GM23338 (cell line): ENCODE measurements at regions not wholly inside any gene's neighbourhood (a gene's known extent, or its start where the extent isn't known, plus 50 kb on each side); places are given as distances from the start of the nearest gene placed in this dataset.

Source experiments
- ATAC-seq: fragments of 200-7000 bp; cut with Tn5 transposase; 3 replicates; pipeline ENCODE4 v1.9.1; 2020
- DNase-seq: peaks from one replicate; pipeline ENCODE4 v3.0.0-alpha.2; 2015; ENCODE audit warnings: low spot score
- H2AFZ ChIP-seq: fragments of 200-600 bp; sonication (generic); 2 replicates; pipeline ENCODE4 v1.8.0; 2016; ENCODE audit warnings: antibody characterized with exemption, mild to moderate bottlenecking, moderate library complexity
- H3F3A ChIP-seq: fragments of 200-600 bp; sonication (generic); replicated peaks from 2 replicates; pipeline ENCODE4 v1.8.0; 2017; ENCODE audit warnings: antibody characterized with exemption, mixed run types, low read depth
- H3K27ac ChIP-seq: fragments of 200-600 bp; sonication (generic); 2 replicates; pipeline ENCODE4 v1.6.1; 2016; ENCODE audit warnings: low read depth
- H3K27me3 ChIP-seq: fragments of 200-600 bp; sonication (generic); 2 replicates; pipeline ENCODE4 v1.8.0; 2016; ENCODE audit warnings: mild to moderate bottlenecking, mixed run types, moderate library complexity; ENCODE audit not compliant: insufficient read depth
- H3K36me3 ChIP-seq: fragments of 200-600 bp; sonication (generic); 2 replicates; pipeline ENCODE4 v1.8.0; 2016; ENCODE audit warnings: mild to moderate bottlenecking; ENCODE audit not compliant: insufficient read depth
- H3K4me1 ChIP-seq: fragments of 200-600 bp; sonication (generic); 2 replicates; pipeline ENCODE4 v1.8.0; 2016; ENCODE audit warnings: mild to moderate bottlenecking, moderate library complexity; ENCODE audit not compliant: insufficient read depth
- H3K4me2 ChIP-seq: fragments of 200-600 bp; sonication (generic); 2 replicates; pipeline ENCODE4 v1.7.1; 2017; ENCODE audit warnings: mixed run types
- H3K4me3 ChIP-seq: fragments of 200-600 bp; sonication (generic); 2 replicates; pipeline ENCODE4 v1.6.1; 2016; ENCODE audit warnings: mixed run types
- H3K79me2 ChIP-seq: fragments of 200-600 bp; sonication (generic); replicated peaks from 2 replicates; pipeline ENCODE4 v1.8.0; 2017; ENCODE audit warnings: mild to moderate bottlenecking; ENCODE audit not compliant: insufficient read depth
- H3K9me2 ChIP-seq: fragments of 200-600 bp; sonication (generic); 2 replicates; pipeline ENCODE4 v1.8.0; 2017; ENCODE audit not compliant: insufficient read depth
- H4K20me1 ChIP-seq: fragments of 200-600 bp; sonication (generic); replicated peaks from 2 replicates; pipeline ENCODE4 v1.8.0; 2017; ENCODE audit warnings: mild to moderate bottlenecking; ENCODE audit not compliant: insufficient read depth
- H3K27ac Mint-ChIP-seq: 2 replicates; pipeline ENCODE4 v1.8.0; 2020; ENCODE audit warnings: inconsistent platforms, mild to moderate bottlenecking, moderate library complexity, mixed read lengths
- H3K27me3 Mint-ChIP-seq: 3 replicates; pipeline ENCODE4 v1.8.0; 2022; ENCODE audit warnings: low read depth, mild to moderate bottlenecking, moderate library complexity, mixed read lengths, inconsistent platforms; ENCODE audit not compliant: insufficient read depth, poor library complexity
- H3K36me3 Mint-ChIP-seq: 3 replicates; pipeline ENCODE4 v1.8.0; 2021; ENCODE audit warnings: low read depth, mild to moderate bottlenecking, inconsistent platforms, moderate library complexity, mixed read lengths
- H3K4me1 Mint-ChIP-seq: 3 replicates; pipeline ENCODE4 v1.8.0; 2020; ENCODE audit warnings: mild to moderate bottlenecking, inconsistent platforms, mixed read lengths
- H3K4me3 Mint-ChIP-seq: 3 replicates; pipeline ENCODE4 v1.8.0; 2021; ENCODE audit warnings: moderate library complexity, mild to moderate bottlenecking, inconsistent platforms, mixed read lengths
- H3K9me3 Mint-ChIP-seq: 3 replicates; pipeline ENCODE4 v1.8.0; 2020; ENCODE audit warnings: moderate library complexity, mild to moderate bottlenecking, inconsistent platforms, mixed read lengths
- CREB1 ChIP-seq: fragments of 250-450 bp; sonication (Bioruptor Pico); IDR thresholded peaks from 2 replicates; pipeline ENCODE4 v1.5.0; 2020; ENCODE audit warnings: low read depth, mild to moderate bottlenecking, moderate library complexity
- EZH2 ChIP-seq: fragments of 200-600 bp; sonication (generic); IDR thresholded peaks from one replicate; pipeline ENCODE4 v1.8.0; 2017; ENCODE audit warnings: antibody characterized with exemption, mild to moderate bottlenecking, low read depth; ENCODE audit not compliant: unreplicated experiment
- EZH2phosphoT487 ChIP-seq: fragments of 200-600 bp; sonication (generic); IDR thresholded peaks from one replicate; pipeline ENCODE4 v1.8.1; 2018; ENCODE audit warnings: antibody characterized with exemption; ENCODE audit not compliant: unreplicated experiment
- POLR2AphosphoS5 ChIP-seq: IDR thresholded peaks from 2 replicates; pipeline ENCODE4 v1.6.1; 2016; ENCODE audit warnings: antibody characterized with exemption, low read depth
- REST ChIP-seq: IDR thresholded peaks from one replicate; pipeline ENCODE4 v1.6.1; 2018; ENCODE audit warnings: antibody characterized with exemption; ENCODE audit not compliant: unreplicated experiment
- STAT1 ChIP-seq: IDR thresholded peaks from one replicate; pipeline ENCODE4 v1.6.1; 2016; ENCODE audit warnings: antibody characterized with exemption; ENCODE audit not compliant: unreplicated experiment
- ZNF114 ChIP-seq: fragments of 250-450 bp; sonication (Bioruptor Pico); IDR thresholded peaks from 2 replicates; pipeline ENCODE4 v1.5.0; 2020; ENCODE audit warnings: mild to moderate bottlenecking, moderate library complexity
- ZNF331 ChIP-seq: fragments of 250-450 bp; sonication (Bioruptor Pico); IDR thresholded peaks from 2 replicates; pipeline ENCODE4 v1.5.0; 2020; ENCODE audit warnings: low read depth, mild to moderate bottlenecking, moderate library complexity
- TF ChIP-seq, protein P1 (sequence below), 2 experiments: fragments of 200-600 bp in 1 of 2; sonication (generic) in 1 of 2; conservative IDR thresholded peaks; 2 replicates each; pipeline versions ENCODE4 v1.5.1 to v1.6.1; 2016 to 2017; ENCODE audit warnings: antibody characterized with exemption in 2 of 2, low read depth in 2 of 2, mild to moderate bottlenecking in 2 of 2, moderate library complexity in 1 of 2
- TF ChIP-seq, protein P2 (sequence below): IDR thresholded peaks from 2 replicates; pipeline ENCODE4 v1.6.1; 2016; ENCODE audit warnings: antibody characterized with exemption

GRCh38 chr6:140427842-140428241, 1053.4 kb upstream of the CITED2 start:
- Histone ChIP-seq H2AFZ (no peak overlapping the region), H3K79me2 (no peaks in the 10 kb centered on the region), H3K4me3 (no peak overlapping the region), H3K27ac (no peak overlapping the region), H3K27me3 (no peaks in the 10 kb centered on the region), H4K20me1 (no peaks in the 10 kb centered on the region), H3K9me2 (0 out of 2 replicates have a peak, but pooled peaks cover 5% of the 10 kb centered on the region), H3F3A (no peaks in the 10 kb centered on the region), H3K4me1 (no peaks in the 10 kb centered on the region), H3K4me2 (no peak overlapping the region), H3K36me3 (no peaks in the 10 kb centered on the region)
- no peak overlapping the region for H3K27ac Mint-ChIP-seq
- H3K27me3 Mint-ChIP-seq: no peaks in the 10 kb centered on the region
- DNase-seq: peak; percentile 27
- H3K4me1 Mint-ChIP-seq: no peaks in the 10 kb centered on the region
- peaks cover 13% of the 10 kb centered on the region for H3K9me3 Mint-ChIP-seq
- H3K36me3 Mint-ChIP-seq: peaks cover 16% of the 10 kb centered on the region
- H3K4me3 Mint-ChIP-seq: no peak overlapping the region
- no peak for ATAC-seq
- TF ChIP-seq EZH2 (no peak), ZNF114 (CRISPR knock-in tag) (no peak)
- TF ChIP-seq, protein P1, sequence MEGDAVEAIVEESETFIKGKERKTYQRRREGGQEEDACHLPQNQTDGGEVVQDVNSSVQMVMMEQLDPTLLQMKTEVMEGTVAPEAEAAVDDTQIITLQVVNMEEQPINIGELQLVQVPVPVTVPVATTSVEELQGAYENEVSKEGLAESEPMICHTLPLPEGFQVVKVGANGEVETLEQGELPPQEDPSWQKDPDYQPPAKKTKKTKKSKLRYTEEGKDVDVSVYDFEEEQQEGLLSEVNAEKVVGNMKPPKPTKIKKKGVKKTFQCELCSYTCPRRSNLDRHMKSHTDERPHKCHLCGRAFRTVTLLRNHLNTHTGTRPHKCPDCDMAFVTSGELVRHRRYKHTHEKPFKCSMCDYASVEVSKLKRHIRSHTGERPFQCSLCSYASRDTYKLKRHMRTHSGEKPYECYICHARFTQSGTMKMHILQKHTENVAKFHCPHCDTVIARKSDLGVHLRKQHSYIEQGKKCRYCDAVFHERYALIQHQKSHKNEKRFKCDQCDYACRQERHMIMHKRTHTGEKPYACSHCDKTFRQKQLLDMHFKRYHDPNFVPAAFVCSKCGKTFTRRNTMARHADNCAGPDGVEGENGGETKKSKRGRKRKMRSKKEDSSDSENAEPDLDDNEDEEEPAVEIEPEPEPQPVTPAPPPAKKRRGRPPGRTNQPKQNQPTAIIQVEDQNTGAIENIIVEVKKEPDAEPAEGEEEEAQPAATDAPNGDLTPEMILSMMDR (conservative IDR thresholded peaks at IDR 0.05; ENCODE audit: low read depth in 2 of 2): peak; percentile 20 to 25; a peak in 2 of 4 replicates

DNA sequence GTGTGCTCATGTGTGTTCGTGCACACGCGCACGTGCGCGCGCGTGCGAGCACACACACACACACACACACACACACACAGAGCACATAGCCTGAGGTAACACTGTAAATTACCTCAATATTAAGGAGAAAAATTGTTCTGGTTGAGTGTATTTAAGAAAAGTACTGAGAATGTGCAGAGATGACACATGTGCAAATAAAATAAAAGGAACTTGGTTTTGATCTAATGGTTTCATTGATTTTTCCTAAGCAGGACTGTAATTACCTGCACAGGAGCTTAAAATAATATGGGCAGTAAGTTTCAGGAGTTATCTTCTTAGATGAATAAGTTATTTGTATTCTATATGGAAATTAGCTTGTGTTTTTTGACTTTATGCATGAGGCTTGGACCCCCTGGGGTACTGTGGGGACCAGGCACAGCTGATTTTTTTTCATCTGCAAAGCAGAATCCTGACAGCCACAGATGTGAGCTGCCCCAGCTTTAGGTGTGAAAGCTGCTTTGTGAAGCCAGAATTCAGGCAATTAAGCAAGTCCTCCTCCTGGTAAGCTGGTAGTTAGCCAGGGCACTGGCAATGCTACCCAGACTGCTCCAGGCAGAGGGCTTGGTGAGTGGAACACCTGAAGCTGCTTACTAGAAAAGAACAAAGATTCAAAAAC, 1040.6 kb upstream of the CITED2 start:
- Histone ChIP-seq H3K27me3 (no peaks in the 10 kb centered on the region), H3K4me3 (no peak overlapping the region), H3K4me2 (no peak overlapping the region), H3F3A (no peaks in the 10 kb centered on the region), H2AFZ (no peak overlapping the region), H3K9me2 (no peaks in the 10 kb centered on the region; the same call in 1 of the 2 replicates), H3K79me2 (no peaks in the 10 kb centered on the region), H4K20me1 (no peaks in the 10 kb centered on the region), H3K27ac (peak overlapping the region; percentile 69), H3K36me3 (no peaks in the 10 kb centered on the region), H3K4me1 (peaks cover 9% of the 10 kb centered on the region; the same call in 1 of the 2 replicates)
- Mint-ChIP-seq H3K36me3 (peaks cover 11% of the 10 kb centered on the region; the same call in 2 of the 3 replicates), H3K9me3 (peaks cover 10% of the 10 kb centered on the region; the same call in 2 of the 3 replicates), H3K4me1 (peaks cover 8% of the 10 kb centered on the region; the same call in 1 of the 3 replicates), H3K27me3 (peaks cover under 1% of the 10 kb centered on the region), H3K4me3 (no peak overlapping the region), H3K27ac (no peak overlapping the region)
- ATAC-seq: peak; percentile 74
- DNase-seq: peak; percentile 46
- TF ChIP-seq EZH2 (no peak), ZNF331 (CRISPR knock-in tag) (no peak), POLR2AphosphoS5 (no peak), REST (no peak), STAT1 (no peak), ZNF114 (CRISPR knock-in tag) (no peak), CREB1 (CRISPR knock-in tag) (no peak), EZH2phosphoT487 (no peak)
- TF ChIP-seq, protein P2, sequence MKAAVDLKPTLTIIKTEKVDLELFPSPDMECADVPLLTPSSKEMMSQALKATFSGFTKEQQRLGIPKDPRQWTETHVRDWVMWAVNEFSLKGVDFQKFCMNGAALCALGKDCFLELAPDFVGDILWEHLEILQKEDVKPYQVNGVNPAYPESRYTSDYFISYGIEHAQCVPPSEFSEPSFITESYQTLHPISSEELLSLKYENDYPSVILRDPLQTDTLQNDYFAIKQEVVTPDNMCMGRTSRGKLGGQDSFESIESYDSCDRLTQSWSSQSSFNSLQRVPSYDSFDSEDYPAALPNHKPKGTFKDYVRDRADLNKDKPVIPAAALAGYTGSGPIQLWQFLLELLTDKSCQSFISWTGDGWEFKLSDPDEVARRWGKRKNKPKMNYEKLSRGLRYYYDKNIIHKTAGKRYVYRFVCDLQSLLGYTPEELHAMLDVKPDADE: no peak
